Activated T-cell treated with anti-CD3 and anti-CD28 coated beads for 4 hours (primary cell): ENCODE measurements at regions not wholly inside any gene's neighbourhood (a gene's known extent, or its start where the extent isn't known, plus 50 kb on each side); places are given as distances from the start of the nearest gene placed in this dataset.

Experiments
- DNase-seq: peaks from one replicate; pipeline ENCODE4 v3.0.0-alpha.2; 2020

DNA sequence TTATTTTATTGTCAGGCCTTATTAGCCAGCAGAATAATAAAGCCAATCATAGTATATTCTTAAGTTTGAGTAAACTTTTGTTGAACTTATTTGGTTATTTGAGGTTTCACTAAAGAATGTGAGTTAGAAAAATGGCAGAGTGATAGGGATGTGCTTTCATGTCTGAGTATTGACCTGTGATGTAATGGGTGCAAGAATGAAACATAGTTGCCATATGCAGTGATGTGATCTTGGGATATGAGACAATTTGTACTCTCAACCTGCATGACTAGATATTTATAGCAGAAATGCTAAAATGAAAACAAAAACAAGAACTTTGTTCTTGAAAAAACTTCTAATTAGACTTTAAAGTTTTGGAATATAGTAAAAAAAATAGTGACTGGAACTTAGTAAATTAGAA lies 97.9 kb downstream of the DISP1 start:
- DNase-seq = no peak

DNA sequence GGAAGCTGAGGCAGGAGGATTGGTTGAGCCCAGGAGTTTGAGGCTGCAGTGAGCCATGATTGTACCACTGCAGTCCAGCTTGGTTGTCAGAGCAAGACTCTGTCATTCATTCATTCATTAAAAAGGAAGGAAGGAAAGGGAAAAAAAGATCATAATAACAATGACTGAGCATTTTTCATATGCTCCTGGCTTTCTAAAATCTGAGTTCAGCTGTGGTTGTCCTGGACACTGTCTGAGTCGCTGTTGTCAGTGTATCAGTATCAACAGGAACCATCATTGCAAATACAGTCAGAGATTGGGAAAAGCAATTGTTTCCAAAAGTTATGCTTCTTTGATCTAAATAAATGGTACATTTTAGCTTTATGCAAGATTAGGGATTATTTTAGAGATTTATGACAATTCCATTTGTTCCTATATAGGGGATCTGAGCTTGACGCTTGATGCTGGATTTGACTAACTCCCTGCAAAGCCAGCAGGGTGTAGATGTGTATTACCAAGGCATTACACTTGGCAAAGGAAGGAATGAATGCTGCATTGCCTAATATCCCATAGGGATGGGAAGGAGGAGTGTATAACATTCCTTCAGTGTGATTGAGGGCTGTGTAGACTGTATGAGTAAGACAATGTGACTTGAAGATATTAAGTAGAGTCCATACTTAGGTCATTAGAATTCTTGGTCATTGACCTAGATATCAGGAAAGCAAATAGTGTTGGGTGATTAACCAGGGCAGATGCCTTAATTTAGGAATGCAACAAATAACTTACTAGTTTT lies 100.2 kb downstream of the DISP1 start:
- DNase-seq = no peak

DNA sequence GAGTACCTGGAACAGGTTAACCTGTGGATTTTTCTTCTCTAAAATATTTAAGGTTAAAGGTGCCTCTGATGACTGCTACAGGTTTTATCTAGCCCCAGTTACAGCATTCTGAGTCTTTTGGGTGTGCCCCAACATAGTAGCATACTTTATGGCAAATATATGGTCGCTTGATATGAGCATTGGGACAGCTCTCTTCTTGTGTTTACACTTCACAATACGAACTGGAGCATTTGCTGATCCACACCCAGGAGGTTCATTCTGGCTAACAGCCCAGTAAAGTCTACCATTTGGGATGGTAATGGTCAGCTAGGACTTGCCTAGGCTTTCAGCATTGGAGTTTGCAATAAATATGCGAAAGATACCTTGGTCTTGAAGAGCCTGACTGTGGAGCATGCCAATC lies 101.3 kb downstream of the DISP1 start:
- no peak for DNase-seq

DNA sequence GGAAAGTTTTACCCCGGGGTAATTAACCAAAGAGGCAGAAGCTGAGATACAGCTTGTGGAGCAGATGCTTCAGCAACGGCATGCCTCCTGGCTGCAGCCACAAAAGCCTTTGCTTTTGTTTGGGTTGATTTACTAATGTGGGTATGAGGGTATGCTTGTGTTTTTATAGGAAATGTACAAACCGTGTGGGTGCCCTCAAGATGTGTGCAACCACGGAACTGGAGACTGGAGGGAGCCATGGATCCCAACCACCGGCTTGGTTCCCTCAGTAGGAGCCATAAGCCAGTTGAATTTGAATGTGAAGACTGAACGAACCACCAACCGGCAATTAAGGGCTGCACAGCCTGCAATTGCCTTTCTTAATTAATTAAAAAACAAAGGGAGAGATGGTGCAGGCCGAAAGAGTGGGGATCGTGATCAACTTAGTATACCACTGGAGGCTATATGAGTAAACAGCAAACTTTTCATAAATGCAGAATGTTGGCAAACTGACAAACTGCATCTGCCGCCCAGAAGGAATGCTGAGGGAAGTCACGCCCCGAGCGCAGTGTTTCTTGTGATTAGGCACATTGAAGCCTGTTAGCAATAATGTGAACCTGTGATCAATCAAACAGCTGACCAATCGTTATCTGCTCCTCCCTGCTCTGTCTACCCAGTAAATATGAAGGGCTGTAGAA lies 104.1 kb downstream of the DISP1 start:
- no peak for DNase-seq

DNA sequence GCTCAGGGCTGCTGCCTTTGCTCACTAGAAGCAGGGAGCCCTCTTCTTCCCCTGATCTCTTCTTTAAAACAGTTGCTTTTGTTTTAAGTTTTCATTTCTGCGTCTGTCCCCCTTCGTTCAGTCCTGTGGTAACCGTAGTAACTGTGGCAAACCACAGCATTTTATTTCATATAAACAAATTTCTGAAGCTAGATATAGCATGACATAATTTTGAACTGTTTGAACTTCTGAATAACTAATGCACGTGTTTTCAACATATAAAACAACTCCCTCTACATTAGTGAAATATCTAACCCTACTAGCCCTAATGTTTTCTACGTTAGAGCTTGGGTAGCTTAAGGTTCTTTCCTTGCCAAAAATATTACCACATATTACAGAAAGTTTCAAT lies 104.6 kb downstream of the DISP1 start:
- no peak for DNase-seq

DNA sequence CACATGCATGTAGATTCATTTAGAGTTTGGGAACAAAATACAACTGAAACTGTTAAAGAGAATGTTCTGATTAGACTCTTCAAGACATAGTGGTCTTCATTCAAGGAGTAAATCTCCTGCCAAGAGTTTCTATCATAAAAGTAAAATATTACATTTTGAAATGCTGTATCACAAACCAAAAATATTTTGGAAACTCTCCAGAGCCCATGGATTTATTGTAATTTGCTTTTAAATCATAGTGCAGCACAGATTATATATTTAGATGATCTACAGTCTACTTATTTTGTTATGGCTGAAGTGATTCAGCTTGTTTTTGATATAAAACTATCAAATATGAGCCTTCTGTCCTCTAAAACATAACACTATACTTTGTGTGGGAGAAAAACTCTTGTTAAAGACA lies 105.3 kb downstream of the DISP1 start:
- DNase-seq = no peak

DNA sequence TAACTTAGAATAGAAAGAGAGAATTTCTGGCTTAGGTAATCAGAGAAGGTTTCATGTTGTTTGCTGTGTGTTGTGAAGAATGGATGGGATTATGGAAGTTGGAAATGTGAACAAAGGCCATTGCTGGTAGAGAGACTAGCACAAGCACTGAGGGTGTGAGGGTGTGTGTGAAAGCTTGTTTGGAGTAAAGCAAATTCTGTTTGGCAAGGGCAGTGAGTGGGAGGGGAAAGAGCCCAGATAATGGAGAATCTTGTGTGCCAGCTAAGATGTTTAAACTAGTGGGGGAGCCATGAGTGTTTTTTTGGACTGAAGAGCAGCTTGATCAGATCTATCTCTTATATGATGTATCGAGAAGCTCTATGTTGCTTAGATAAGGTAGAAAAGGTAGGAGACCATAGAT lies 107.1 kb downstream of the DISP1 start:
- no peak for DNase-seq

DNA sequence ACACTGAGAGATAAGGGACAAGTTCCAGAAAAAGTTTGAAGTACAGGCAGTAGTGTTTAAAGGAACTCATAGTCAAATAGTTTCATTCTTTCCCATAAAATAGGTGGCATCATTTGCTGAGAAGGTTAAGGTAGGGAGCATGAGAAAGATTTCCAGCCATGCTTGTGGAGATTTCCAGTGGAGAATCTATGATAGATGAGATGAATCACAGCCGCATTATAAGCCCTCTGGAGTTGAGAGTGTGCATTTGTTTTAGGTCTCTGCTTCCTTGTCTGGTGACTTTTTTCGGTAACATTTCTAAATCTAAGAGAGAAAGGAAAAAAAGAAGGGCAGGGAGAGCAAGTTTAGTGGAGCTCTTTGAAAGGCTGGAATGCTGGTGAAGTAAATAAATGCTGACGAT lies 108.7 kb downstream of the DISP1 start:
- no peak for DNase-seq

DNA sequence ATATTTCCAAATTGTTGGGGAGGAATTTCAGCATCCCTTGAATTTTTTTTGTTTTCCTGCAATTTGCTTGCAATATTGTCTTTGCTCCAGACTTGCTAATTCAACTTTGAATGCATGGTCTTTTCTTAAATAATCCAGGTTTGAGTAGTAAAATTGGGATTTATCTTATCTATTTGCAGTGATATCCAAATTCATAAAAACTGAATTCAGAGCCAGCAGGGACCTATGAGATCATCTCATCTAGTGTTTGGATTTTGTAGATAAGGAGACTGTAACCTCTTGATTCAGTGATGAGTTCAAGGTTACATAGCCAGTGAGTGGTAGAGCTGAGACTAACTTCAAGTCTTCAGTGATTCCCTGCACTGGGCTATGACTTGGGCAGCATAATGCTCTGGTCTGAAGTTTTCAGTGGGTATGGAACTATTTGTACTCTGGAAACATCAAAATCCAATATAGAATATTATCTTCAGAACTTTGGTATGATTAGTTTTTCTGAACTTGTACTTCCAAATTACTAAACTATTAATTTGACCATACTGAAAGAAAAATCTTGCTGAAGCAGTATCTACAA lies 109.4 kb downstream of the DISP1 start:
- no peak for DNase-seq

DNA sequence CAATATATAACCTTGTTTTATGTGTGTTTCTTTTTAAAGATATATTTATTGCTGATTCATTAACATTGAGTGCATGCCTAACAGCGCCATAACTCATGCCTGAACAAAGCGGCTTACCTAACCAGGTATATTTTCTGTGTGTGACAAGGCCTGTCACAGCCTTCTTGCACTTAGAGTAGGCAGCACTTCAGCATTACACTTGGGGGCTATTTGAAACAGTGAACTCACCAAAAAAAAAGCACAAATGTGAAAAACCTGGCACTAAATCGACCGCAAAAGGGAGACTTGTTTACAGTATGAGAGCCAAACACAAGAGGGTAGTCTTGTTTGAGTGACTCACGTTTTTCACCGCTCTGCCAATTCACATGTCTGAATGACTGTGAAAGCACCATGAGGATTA lies 111.7 kb downstream of the DISP1 start:
- DNase-seq = no peak

DNA sequence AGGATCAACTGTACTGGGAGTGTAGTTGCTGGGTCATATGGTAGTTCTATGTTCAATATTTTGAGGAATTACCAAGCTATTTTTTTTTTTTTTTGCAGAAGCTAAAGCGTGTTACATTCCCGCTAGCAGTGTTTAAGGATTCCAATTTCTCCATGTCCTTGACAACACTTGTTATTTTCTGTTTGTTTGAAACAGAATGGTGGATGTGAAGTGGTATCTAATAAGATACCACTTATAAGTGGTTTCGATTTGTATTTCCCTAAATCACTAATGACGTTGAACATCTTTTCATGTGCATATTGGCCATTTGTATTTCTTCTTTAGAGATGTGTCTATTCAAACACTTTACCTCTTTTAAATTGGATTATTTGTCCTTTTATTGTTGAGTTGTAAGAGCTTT lies 112.2 kb downstream of the DISP1 start:
- DNase-seq = no peak

DNA sequence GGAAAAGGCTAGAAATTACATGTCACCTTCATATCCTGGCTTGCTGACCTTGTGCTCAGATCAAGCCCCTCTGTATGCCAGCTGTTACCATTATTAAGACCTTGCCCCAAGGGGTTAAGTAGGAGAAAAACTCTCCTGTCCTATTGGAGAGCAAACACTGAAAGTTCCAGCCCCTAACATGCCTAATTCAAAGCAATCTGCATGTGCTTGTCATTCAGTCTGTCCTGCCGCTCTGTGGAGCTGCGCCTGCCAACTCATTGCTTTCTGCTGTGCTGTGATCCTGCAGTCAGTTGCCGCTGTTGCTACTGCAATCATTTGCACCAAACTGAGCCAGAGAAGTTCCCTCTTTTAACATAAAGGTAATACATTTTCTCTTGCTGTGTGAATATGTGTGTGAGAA lies 113.4 kb downstream of the DISP1 start:
- DNase-seq = no peak

DNA sequence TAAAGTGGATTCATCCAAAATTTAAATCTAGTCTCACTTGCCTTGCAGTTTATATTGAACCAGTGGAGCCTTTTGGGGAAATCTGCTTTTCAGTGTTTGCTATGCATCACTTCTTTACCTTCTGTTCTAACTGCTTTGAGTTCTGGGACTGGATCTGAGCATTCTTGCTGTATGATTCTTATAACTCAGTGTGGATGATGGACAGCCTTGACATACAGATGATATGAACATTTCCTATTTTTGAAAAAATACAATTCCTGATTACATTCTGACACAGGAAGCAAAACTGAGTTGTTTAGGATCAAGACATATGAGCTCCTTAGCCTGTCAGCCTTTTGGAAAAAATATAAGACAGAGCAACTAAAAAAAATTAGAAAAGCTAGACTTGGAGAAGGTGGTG lies 115.2 kb downstream of the DISP1 start:
- no peak for DNase-seq

DNA sequence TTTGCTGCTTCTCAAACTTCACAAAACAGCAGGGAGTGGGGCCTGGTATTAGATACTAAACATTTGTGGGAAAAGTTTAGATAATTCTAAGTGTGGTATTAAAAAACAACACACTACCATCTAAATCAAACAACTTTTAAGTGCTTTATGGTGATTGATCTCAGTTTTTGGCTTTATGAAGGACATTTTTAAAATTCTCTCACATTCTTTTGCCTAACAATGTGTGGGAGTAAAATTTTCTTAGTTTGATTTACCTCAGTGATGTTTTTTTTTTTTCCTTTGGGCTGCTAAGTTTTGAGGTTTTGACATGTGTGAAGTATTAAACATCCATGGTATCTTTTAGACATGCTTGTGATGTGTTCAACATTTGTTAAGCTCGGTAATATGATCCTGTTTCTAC lies 116.2 kb downstream of the DISP1 start:
- no peak for DNase-seq

DNA sequence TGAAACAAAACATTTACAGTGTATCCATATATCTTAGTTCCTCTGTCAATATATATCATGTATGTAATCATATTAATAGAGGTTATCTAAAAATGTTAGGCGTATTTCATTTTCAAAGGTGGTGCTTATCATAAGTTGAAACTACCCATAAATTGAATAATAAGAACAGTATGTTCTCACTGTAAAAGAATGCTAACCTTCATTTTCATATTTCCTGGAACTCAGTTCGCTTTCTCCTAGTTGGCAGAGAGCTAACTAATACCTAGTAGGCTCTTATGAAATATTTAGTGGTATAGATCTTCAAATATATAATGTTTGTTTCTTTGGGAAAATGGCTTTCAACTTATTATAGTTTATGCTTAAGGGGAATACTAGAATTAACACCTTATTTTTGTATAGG lies 118.4 kb downstream of the DISP1 start:
- no peak for DNase-seq

DNA sequence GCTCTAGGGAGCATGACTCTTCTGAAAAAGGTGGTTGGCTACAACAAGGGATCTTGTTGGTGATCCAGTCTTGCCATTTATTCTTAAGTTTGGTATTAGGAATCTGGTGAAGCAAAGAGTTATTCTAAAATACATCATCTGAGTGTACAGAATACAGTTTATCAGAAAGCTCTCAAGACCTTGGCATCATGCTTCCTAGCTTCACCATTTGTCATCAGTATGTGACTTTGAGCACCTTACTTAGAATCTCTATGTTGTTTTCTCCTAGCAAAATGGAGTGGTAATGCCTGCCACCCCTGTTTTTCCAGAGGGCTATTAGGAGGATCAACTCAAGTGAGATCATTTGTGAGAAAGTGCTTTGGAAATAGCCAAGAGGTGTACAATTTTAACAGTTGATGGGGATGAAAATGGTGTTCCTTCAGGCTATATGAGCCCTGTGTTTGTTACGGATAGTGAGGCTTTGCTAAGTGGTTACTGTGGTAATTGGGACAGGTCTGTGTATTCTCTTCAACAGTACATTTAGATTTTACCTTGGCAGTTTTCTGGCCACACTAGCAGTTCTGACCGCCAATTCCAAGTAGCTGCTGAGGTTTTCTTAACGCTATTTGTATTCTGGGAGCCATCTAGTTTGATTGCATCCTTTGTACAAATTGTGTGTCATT lies 120.5 kb downstream of the DISP1 start:
- no peak for DNase-seq

DNA sequence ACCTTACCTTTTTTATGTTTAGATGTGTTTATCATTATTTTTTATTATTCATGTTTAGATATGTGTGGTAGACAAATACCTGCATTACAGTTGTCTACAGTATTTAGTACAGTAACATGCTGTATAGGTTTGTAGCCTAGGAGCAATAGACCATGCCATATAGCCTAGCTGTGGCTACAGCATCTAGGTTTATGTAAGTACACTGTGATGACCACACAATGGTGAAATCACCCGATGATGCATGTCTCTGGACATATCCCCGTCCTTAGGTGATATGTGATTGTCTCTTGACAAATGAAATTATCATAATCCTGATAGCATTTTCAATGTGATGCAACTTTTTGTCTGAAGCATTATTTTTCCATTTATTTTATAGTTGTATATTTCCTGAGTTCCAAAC lies 121.2 kb downstream of the DISP1 start:
- no peak for DNase-seq

DNA sequence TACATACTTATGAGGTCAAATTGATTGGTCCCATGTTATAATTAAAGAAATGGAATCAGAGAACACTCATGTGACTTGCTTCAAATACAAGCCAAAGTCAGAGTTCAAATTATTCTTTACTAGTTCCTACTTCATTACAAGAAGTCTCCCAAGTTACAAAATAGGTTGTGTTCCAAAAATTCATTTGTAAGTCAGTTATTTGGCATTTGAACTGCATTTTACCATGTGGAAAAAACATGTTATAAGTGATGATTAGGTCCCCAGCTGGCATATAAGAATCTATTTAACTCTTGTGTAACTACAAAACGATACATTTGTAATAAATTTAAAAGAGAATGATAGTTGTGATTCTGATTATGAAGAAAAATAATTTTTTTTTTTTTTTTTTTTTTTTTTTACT lies 124.1 kb downstream of the DISP1 start:
- DNase-seq = no peak

DNA sequence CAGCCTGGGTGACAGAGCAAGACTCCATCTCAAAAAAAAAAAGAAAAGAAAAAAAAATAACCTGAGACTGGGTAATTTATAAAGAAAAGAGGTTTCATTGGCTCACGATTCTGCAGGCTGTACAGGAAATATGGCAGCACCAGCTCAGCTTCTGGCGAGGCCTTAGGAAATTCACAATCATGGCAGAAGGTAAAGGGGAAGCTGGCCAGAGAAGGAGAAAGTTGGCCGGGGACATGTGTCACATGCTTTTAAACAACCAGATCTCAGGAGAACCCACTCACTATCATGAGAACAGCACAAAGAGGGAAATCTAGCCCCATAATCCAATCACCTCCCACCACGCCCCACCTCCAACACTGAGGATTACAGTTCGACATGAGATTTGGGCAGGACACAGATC lies 125.3 kb downstream of the DISP1 start:
- DNase-seq = no peak

DNA sequence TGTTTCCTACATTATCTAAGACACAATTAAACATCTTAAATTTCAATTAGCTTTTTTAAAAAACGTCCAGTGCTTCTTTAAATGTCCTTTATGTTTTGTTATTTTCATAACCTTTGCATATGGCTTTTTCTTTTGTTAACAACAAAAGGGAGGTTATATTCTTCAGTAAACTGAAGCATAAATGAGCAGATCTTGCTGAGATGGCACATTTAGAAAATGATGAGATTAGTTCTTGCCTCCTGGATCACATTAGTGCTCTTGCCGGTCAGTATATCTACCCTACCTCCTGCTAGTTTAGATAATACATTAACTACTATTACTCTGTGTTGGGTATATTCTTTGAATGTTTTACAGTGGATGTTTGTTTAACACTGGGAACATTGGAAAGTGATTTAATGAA lies 126.1 kb downstream of the DISP1 start:
- DNase-seq = no peak

DNA sequence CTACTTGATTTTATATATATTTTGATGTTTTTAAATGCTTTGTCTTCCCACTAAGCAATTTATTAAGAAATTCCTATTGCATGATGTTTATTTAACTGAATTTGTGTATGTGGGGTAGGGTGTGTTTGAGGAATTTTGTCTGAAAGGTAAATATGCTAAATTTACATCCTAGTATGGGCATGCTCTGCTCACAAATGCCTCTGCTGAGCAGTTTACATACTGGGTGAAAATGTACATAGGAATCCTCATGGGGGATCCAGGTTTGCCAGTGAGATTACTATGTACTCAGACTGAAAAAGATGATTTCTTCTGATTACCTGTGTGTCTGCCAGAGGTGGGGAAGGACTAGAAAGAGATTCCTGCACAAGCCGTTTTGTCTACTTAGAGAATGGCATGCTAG lies 126.6 kb downstream of the DISP1 start:
- no peak for DNase-seq

DNA sequence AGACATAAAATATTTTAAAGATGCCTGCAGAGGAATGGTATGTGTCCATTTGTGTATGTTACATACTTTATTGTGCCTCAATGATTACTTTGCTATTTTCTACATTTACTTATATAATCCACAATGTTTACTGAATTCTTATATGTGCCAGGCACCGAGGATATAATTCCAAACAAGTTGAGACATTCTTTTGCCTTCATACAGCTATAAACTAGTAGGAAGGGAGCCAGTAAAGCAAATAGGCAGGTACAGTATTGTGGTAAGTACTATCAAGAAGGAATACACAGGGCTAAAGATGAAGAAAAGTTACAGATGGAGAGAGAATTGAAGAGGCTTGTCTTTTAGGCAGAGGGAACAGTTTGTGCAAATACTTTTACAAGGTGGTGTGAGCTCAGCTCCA lies 131.6 kb downstream of the DISP1 start:
- DNase-seq = no peak

DNA sequence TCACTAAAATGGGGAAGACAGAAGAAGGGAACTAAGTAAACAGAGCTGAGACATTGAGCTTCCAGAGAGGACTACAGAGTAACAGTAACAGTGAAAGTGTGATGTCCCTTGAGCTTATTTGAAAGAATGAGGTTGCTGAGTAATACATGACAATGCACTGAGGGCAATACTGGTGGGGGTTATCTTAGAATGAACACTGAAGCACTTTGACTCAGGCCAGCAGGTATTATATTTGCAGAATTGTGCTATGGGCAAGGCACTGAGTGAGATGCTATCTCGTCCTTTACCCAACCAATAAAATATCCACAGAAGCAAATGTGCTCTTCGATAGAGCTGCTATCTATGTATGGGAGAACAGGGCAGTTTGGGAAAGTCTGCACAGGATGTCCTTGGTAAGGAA lies 133.2 kb downstream of the DISP1 start:
- DNase-seq = no peak

DNA sequence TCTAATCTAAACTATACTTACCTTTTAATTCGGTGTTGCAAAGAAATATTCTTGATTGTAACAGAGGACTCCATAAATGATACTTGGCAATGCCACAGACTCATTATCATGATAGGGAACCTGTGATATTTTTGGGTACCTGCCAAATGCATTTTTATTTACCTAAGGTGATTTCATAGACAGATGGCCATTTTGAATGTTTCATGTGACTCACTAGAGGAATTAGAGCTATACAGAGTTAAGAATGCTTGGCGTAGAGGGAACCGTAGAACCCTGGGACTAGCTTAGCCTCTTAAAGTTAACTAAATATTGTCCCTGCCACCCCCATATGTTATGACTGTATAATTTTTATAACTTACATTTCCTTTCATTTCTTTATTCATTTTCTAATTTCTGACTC lies 136.1 kb downstream of the DISP1 start:
- DNase-seq = no peak
